GM19455 (cell line): ENCODE measurements at regions not wholly inside any gene's neighbourhood (a gene's known extent, or its start where the extent isn't known, plus 50 kb on each side); places are given as distances from the start of the nearest gene placed in this dataset.

Source experiments
- ATAC-seq: cut with Tn5 transposase; IDR thresholded peaks from one replicate; pipeline ENCODE4 v1.9.1; 2021; ENCODE audit not compliant: unreplicated experiment

GRCh38 chr13:110097013-110097412 is 209.9 kb downstream of the COL4A1 start:
- no peak for ATAC-seq

- ATAC-seq: no peak
Measured at GRCh38 chr13:110092831-110093247, 214.1 kb downstream of the COL4A1 start.

GRCh38 chr13:110089815-110090214 is 217.1 kb downstream of the COL4A1 start:
- ATAC-seq: no peak

GRCh38 chr13:110089100-110089499 is 217.9 kb downstream of the COL4A1 start:
- no peak for ATAC-seq

- no peak for ATAC-seq
Measured at GRCh38 chr13:110073982-110074381, 233.0 kb downstream of the COL4A1 start.

- ATAC-seq: no peak
Measured at GRCh38 chr13:110070511-110071120, 236.3 kb downstream of the COL4A1 start.

GRCh38 chr13:110070046-110070445 is 236.9 kb downstream of the COL4A1 start:
- ATAC-seq: no peak

- no peak for ATAC-seq
Measured at GRCh38 chr13:110068176-110068473, 238.8 kb downstream of the COL4A1 start.

GRCh38 chr13:110067355-110068175 is 239.4 kb downstream of the COL4A1 start:
- ATAC-seq: no peak

- ATAC-seq: no peak
Measured at GRCh38 chr13:110065780-110066179, 241.2 kb downstream of the COL4A1 start.

GRCh38 chr13:110063490-110064421 is 243.2 kb downstream of the COL4A1 start:
- ATAC-seq: no peak

- no peak for ATAC-seq
Measured at GRCh38 chr13:110062777-110063442, 244.0 kb downstream of the COL4A1 start.

- ATAC-seq: no peak
Measured at GRCh38 chr13:110062077-110062776, 244.7 kb downstream of the COL4A1 start.

GRCh38 chr13:110061270-110061669 is 245.7 kb downstream of the COL4A1 start:
- ATAC-seq: no peak

GRCh38 chr13:110057052-110057451 is 249.9 kb downstream of the COL4A1 start:
- ATAC-seq: no peak

- no peak for ATAC-seq
Measured at GRCh38 chr13:110056640-110057039, 250.3 kb downstream of the COL4A1 start.

- ATAC-seq: no peak
Measured at GRCh38 chr13:110055089-110055488, 251.9 kb downstream of the COL4A1 start.

- no peak for ATAC-seq
Measured at GRCh38 chr13:110054041-110054440, 252.9 kb downstream of the COL4A1 start.

- ATAC-seq: no peak
Measured at GRCh38 chr13:110047496-110047895, 259.5 kb downstream of the COL4A1 start.

GRCh38 chr13:110046811-110047210 is 260.1 kb downstream of the COL4A1 start:
- ATAC-seq: no peak
